GM19240 (cell line): ENCODE measurements at regions not wholly inside any gene's neighbourhood (a gene's known extent, or its start where the extent isn't known, plus 50 kb on each side); places are given as distances from the start of the nearest gene placed in this dataset.
"Not testable (repeated sequence)": the region's sequence is repeated elsewhere in the genome, so short reads cannot be mapped to it uniquely, and the experiment has no call there.

ENCODE experiments used
- DNase-seq: peaks from one replicate; pipeline ENCODE4 v3.0.0; 2011; ENCODE audit warnings: low spot score; ENCODE audit not compliant: insufficient read length

- DNase-seq = no peak
These were observed 152.4 kb downstream of the THBS2 start for GRCh38 chr6:169101036-169101805.

DNA sequence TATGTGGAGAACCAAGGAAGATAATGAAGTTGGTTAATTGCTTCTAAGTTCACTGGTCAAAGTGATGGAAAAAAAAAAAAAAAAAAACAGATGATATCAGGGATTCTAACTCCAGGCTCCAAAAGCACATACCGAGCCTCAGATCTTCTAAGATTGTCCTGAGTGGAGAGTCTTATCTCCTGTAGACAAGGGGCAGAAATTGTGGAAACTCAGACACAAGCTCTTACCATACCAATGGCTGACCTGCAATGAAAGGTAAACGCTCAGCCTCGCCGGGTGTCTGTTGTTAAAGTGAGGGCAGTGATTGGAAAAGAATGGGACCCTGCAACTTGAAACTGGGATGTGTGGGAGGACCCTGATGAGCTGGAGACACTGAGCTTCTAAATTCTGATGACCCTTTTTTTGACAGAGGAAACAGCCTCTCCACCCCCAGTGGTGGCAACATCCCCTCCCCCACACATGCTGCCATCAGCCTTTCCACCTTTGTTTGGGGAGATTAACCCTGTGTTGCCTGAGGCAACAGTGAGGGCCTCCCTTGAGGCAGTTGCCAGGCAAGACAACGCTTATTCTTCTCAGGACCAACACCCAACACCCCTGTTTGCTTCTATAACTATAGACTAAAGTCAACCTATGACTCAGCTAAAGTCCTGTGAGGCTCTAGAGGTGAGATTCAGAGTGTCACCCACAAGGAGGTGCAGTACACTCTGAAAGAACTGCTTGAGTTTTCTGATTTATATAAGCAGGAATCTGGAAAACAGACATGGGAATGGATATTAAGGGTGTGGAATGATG lies 154.0 kb downstream of the THBS2 start:
- DNase-seq = no peak

DNA sequence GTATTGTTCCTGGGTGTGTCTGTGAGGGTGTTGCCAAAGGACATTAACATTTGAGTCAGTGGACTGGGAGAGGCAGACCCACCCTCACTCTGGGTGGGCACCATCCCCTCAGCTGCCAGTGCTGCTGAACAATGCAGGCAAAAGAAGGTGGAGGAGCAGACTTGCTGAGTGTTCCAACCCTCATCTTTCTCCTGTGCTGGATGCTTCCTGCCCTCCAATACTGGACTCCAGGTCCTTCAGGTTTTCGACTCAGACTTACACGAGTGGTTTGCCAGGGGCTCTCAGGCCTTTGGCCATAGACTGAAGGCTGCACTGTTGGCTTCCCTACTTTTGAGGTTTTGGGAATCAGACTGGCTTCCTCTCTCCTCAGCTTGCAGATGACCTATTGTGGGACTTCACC lies 155.0 kb downstream of the THBS2 start:
- not testable (repeated sequence) for DNase-seq

DNA sequence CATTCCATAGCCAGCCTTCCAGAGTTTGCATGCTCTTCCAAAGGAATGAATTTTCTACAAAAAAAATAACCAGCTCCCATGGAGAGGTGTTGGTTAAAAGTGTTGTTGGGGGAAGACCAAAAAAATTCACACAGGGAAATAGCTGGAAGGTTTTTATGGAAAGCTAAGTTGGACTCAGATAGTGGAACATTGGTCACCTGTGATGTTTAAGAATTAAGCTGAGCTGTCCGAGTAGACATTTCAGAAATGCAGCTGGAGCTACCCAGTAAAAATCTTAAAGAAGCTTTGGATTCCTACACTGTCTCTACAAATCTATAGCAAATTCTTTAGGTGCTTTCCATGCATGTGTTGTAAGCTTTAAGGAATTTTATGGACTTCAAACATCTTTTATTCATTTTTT lies 155.5 kb downstream of the THBS2 start:
- DNase-seq = no peak

DNA sequence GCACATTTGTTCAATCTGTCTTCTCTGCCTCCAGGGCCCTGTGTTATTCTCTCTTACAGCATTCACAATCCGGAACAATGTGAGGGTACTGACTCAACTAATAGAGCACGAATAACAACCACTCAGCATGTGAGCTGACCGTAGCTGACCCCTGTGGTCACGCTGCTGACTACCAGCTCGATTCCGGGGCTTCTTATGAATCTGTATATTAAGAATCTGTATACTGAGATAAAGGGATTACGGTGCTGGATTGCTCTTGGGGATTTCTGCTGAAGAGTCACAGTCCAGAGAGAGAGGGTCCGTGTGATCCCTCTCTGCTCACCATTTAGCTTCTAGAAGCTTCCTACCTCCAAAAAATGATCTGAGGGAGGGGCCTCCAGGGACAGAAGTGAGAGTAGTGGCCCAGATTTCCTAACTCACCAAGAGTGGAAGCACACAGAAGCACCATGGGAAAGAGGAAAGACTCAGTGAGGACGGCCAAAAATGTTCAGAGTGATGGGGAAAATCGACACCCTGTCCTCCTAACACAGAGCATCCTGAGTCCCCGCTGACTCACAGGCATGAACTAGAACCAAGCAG lies 156.2 kb downstream of the THBS2 start:
- no peak for DNase-seq

GRCh38 chr6:169096388-169096787 lies 157.3 kb downstream of the THBS2 start:
- no peak for DNase-seq

DNA sequence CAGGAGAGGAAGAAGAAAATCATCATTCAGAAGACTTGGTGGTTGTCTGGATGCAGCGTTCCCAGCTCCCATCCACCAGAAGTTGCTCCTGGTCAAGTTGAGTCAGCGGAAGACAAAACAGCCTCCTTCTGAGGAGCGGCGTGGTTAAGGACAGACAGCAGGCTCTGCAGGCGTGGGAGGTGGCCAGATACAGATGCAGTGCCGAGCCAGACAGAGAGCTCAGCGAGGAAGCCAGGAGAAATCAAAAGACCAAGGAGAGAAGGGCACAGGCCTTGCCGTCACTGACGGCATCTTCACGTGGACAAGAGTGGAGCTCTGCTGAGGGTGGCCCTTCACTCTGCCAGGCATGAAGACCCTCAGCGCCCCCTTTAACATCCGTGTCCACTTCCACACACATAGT lies 158.5 kb downstream of the THBS2 start:
- DNase-seq = no peak

- no peak for DNase-seq
These were observed 159.1 kb downstream of the THBS2 start for GRCh38 chr6:169094552-169094950.

GRCh38 chr6:169093770-169094551 lies 159.7 kb downstream of the THBS2 start:
- DNase-seq = no peak

DNA sequence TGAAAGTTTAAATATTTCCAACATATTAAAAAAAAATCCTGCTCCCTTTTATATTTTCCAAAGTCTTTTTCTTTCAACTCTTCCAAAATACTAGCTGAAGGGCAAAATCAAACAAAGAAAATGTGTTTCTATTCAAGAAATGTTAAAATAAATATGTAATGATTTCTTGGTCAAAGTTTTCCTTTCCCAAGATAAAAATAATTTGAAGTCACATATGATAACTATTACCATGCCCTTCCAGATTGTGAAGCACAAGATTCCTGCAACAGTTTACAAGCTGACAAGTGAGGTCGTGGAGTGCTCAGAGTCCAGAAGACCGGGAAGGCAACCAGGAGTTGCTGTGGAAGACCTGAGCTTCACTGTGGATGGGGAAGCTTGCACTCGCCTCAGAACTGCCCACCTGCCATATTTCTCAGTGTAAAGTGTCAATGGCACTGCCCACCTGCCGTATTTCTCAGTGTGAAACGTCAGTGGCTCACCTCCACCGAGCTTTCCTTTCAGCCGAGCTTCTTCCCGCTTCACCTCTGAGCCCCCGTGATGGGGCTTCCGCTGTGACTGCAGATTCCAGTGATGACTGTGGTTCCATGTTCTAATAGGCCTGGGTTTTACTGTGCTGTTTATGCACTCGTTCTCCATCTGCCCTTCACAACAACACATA lies 160.5 kb downstream of the THBS2 start:
- no peak for DNase-seq

- DNase-seq = no peak
These were observed 161.3 kb downstream of the THBS2 start for GRCh38 chr6:169092375-169092774.

DNA sequence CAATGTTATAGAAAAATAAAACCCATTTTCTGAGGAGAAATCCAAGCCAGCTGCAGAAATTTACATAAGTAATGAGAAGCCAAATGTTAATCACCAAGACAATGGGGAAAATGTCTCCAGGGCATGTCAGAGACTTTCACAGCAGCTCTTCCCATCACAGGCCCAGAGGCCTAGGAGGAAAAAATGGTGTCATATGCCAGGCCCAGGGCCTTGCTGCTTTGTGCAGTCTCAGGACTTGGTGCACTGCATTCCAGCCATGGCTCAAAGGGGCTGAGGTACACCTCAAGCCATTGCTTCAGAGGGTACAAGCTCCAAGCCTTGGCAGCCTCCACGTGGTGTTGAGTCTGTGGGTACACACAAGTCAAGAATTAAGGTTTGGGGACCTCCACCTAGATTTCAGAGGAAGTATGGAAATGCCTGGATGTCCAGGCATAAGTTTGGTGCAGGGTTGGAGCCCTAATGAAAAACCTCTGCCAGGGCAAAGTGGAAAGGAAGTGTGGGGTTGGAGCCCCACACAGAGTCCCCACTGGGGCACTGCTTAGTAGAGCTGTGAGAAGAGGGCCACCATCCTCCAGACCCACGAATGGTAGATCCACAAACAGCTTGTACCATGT lies 163.0 kb downstream of the THBS2 start:
- not testable (repeated sequence) for DNase-seq

DNA sequence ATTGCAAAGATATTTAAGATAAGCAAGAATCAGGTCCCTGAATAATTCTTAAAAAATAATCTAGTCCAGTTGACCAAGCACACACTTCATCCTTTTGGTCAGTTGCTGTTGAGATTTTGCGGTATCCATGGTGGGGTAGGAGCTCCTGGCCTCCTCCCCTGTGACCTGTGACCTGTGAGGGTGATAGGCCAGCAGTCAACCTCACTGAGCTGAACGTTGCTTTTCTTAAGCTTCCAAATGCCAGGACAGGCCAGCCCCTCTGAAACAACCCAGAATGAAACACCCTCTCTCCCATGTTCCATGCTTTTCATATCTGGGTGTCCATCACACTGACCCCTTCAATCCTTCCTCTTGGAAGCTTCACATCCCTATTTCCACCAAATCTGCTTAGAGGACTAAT lies 164.9 kb downstream of the THBS2 start:
- DNase-seq = no peak

DNA sequence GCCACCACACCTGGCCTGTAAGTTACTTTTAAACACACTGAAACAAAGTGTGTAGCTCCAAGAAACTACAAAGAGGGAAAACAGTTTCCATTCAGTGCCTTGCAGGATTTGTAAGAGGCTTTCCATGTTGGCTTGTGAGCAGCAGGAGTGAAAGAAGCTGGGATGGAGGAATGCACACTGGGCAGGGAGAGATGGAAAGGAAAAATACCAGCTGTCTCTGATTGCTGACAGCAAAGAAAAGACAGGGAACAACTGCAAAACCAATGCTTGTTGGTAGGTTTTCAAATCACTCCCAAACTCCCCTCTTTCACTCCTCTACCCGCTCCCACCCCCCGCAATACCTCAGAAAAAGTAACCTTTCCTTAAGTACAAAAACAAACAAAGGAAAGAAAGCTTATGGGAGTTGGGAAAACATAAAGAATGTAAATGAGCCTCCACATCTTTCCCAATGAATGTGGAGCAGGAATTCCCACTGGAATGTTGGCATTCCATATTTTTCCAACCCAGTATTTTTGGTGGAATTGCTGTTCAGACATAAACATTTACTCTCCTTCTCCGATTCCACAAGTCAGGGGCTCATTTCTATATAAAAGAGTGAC lies 166.1 kb downstream of the THBS2 start:
- DNase-seq = no peak

DNA sequence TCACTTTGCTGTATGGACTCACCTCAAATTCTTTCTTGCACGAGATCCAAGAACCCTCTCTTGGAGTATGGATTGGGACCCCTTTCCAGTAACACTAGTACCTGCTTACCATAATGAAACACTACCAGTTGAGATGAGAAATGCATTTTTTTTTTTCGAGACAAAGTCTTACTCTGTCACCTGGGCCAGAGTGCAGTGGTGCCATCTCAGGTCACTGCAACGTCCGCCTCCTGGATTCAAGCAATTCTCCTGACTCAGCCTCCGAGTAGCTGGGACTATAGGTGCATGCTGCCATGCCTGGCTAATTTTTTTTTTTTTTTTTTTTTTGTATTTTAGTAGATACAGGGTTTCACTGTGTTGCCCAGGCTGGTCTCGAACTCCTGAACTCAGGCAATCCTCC lies 167.0 kb downstream of the THBS2 start:
- DNase-seq = not testable (repeated sequence)

- DNase-seq = no peak
These were observed 167.6 kb downstream of the THBS2 start for GRCh38 chr6:169086020-169086419.

GRCh38 chr6:169085466-169085865 lies 168.2 kb downstream of the THBS2 start:
- no peak for DNase-seq

DNA sequence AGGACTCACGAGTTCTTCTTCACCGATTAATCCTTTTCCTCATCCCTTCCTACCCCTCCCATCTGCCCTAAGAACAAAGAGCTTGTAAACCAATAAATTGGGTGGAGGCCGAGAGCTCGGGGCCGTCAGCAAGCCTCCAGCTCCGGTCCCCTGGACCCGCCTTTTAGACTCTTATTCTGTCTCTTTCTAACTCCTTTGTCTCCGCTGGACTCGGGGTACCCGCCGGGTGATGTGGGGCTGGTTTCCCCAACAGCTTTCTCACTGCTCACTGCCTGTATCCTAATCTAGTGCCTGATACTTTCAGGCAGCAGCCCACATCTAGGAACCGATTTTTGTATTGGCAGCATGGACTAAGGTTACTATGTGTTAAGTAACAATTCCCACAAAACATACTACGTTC lies 169.1 kb downstream of the THBS2 start:
- DNase-seq = not testable (repeated sequence)

DNA sequence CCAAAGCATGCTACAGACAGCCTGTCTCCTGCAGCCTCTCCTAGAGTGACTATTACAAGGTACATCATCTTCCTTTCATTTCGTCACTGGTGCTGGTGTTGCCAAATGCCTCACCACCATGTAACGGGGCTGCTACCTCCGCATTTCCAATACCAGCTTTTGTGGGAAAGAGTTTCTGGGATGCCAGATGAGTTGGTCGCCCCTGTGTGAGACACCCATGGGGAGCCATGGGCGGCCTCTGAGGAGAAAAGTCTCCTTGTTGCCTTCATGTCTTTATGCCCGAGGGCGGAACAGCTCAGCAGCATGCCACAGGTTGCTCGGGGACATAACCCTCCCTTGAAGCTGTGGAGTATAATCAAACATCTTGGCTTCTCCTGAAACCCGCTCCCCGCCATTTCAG lies 169.6 kb downstream of the THBS2 start:
- DNase-seq = no peak

DNA sequence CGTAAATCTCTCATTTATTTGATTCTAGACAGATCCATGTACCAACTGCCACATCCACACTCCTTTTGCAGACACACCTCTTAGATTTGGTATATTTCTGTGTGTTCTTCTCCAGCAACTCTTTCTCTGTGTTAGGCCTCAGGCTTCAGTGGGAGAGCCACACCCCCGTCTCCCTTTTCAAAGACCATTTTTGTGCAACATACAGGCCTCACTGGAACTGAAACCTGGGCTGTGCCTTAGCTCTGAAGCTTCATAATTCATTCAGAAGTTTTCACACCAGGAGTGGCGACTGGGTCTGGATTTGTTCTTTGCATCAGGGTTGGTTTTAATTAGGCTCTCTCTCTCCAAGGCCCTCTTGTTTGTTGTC lies 170.2 kb downstream of the THBS2 start:
- DNase-seq = no peak
